Upper lobe of right lung (tissue), 1 donor: ENCODE measurements at regions not wholly inside any gene's neighbourhood (a gene's known extent, or its start where the extent isn't known, plus 50 kb on each side); places are given as distances from the start of the nearest gene placed in this dataset.

Experiments used
- ATAC-seq: fragments of 200-7000 bp; cut with Tn5 transposase; one replicate; pipeline ENCODE4 v1.9.1; 2020; ENCODE audit warnings: mild to moderate bottlenecking, moderate library complexity
- DNase-seq: peaks from one replicate; pipeline ENCODE4 v3.0.0-alpha.2; 2020
- H3K27ac ChIP-seq: fragments of 200-600 bp; one replicate; pipeline ENCODE4 v1.8.0; 2022
- H3K27me3 ChIP-seq: fragments of 200-600 bp; one replicate; pipeline ENCODE4 v1.8.0; 2022; ENCODE audit warnings: mild to moderate bottlenecking
- H3K36me3 ChIP-seq: fragments of 200-600 bp; one replicate; pipeline ENCODE4 v1.8.0; 2022
- H3K4me1 ChIP-seq: fragments of 200-600 bp; one replicate; pipeline ENCODE4 v1.8.0; 2022
- H3K4me3 ChIP-seq: fragments of 200-600 bp; one replicate; pipeline ENCODE4 v1.8.0; 2022; ENCODE audit warnings: mild to moderate bottlenecking
- H3K9me3 ChIP-seq: fragments of 200-600 bp; one replicate; pipeline ENCODE4 v1.8.0; 2022
- CTCF ChIP-seq: fragments of 200-600 bp; IDR thresholded peaks from one replicate; pipeline ENCODE4 v1.8.0; 2022; ENCODE audit warnings: antibody characterized with exemption
- intact Hi-C: fragments of 100-400 bp; cut with DNase I; formaldehyde crosslinking; loops from one replicate; pipeline ENCODE4 v1.11.0; 2022
- donor health status: DM: no; HTN: yes; CAD: no; lungs with severe emphysema.

GRCh38 chr3:178435575-178435974, 100.7 kb upstream of the KCNMB2 start:
- Histone ChIP-seq H3K36me3 (no peaks in the 10 kb centered on the region), H3K27me3 (no peaks in the 10 kb centered on the region), H3K4me3 (no peak overlapping the region), H3K9me3 (no peaks in the 10 kb centered on the region), H3K27ac (no peak overlapping the region), H3K4me1 (no peaks in the 10 kb centered on the region)
- DNase-seq (no peak), ATAC-seq (no peak)
- TF ChIP-seq CTCF, result no peak
- intact Hi-C loops, result no loop called here

- Histone ChIP-seq H3K4me1 (no peaks in the 10 kb centered on the region), H3K9me3 (no peaks in the 10 kb centered on the region), H3K36me3 (no peaks in the 10 kb centered on the region), H3K27me3 (no peaks in the 10 kb centered on the region), H3K4me3 (no peak overlapping the region), H3K27ac (no peak overlapping the region)
- intact Hi-C loops, result no loop called here
- peak; percentile 61 for TF ChIP-seq CTCF
- DNase-seq (no peak), ATAC-seq (peak; percentile 46)
These were observed 99.5 kb upstream of the KCNMB2 start for GRCh38 chr3:178436773-178437172.

- Histone ChIP-seq H3K4me3 (no peak overlapping the region), H3K4me1 (no peaks in the 10 kb centered on the region), H3K36me3 (no peaks in the 10 kb centered on the region), H3K9me3 (no peaks in the 10 kb centered on the region), H3K27ac (no peak overlapping the region), H3K27me3 (no peaks in the 10 kb centered on the region)
- DNase-seq (no peak), ATAC-seq (no peak)
- intact Hi-C loops, result no loop called here
- TF ChIP-seq CTCF, result no peak
These were observed 99.0 kb upstream of the KCNMB2 start for GRCh38 chr3:178437236-178437635.

GRCh38 chr3:178439504-178439903, 96.7 kb upstream of the KCNMB2 start:
- intact Hi-C loops, result no loop called here
- Histone ChIP-seq H3K4me1 (no peaks in the 10 kb centered on the region), H3K36me3 (no peaks in the 10 kb centered on the region), H3K4me3 (no peak overlapping the region), H3K27me3 (no peaks in the 10 kb centered on the region), H3K27ac (no peak overlapping the region), H3K9me3 (no peaks in the 10 kb centered on the region)
- ATAC-seq (no peak), DNase-seq (no peak)
- TF ChIP-seq CTCF, result no peak

GRCh38 chr3:178440043-178440442, 96.2 kb upstream of the KCNMB2 start:
- no peak overlapping the region for H3K27ac ChIP-seq
- H3K4me3 ChIP-seq, result no peak overlapping the region
- H3K27me3 ChIP-seq, result no peaks in the 10 kb centered on the region
- no peaks in the 10 kb centered on the region for H3K36me3 ChIP-seq
- no peaks in the 10 kb centered on the region for H3K9me3 ChIP-seq
- DNase-seq (no peak), ATAC-seq (no peak)
- no peak for TF ChIP-seq CTCF
- no peaks in the 10 kb centered on the region for H3K4me1 ChIP-seq
- intact Hi-C loops, result no loop called here

- ATAC-seq (no peak), DNase-seq (no peak)
- intact Hi-C loops, result no loop called here
- no peaks in the 10 kb centered on the region for H3K36me3 ChIP-seq
- H3K4me1 ChIP-seq, result no peaks in the 10 kb centered on the region
- no peak for TF ChIP-seq CTCF
- H3K27ac ChIP-seq, result no peak overlapping the region
- H3K9me3 ChIP-seq, result no peaks in the 10 kb centered on the region
- H3K4me3 ChIP-seq, result no peak overlapping the region
- no peaks in the 10 kb centered on the region for H3K27me3 ChIP-seq
These were observed 92.6 kb upstream of the KCNMB2 start for GRCh38 chr3:178443634-178444033.
